ENCODE measurements at regions not wholly inside any gene's neighbourhood (a gene's known extent, or its start where the extent isn't known, plus 50 kb on each side); places are given as distances from the start of the nearest gene placed in this dataset.

DNA sequence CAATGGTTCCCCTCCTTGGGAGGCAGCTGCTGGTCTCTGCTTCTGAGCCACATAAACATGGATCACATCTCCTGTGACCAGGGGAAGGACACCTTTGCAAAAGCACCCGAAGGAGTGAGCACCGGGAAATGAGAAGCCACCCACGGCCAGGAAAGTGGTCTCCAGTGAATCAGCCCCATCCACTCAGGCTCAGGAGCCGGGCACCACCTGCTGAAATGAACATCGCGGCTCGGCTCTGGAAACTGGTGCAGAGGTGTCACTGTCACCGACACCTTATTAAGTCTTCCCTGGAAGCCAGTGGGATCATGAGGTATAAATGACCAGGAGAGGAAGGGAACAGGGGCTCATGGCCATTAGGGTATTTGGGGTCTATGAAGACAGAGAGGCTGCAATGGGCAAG lies 207.2 kb upstream of the C1orf174 start:
- Mint-ChIP-seq H3K27me3 (ENCODE audit: insufficient read depth, unreplicated experiment) (no peaks in the 10 kb centered on the region), H3K4me3 (ENCODE audit: unreplicated experiment) (no peak overlapping the region), H3K9me3 (ENCODE audit: unreplicated experiment) (peaks cover 19% of the 10 kb centered on the region), H3K4me1 (ENCODE audit: insufficient read depth, unreplicated experiment) (no peaks in the 10 kb centered on the region), H3K36me3 (ENCODE audit: insufficient read depth, unreplicated experiment) (no peaks in the 10 kb centered on the region), H3K27ac (ENCODE audit: low read depth, unreplicated experiment) (no peak overlapping the region)
- ChIA-PET CTCF (no interaction called here), POLR2A (interaction anchor here (1.0 kb wide), 1 partner anchor 206 kb away, joined by 3 read pairs; no protein-coding TSS in a partner anchor)
- no peak for TF ChIP-seq CTCF (IDR thresholded peaks at IDR 0.05; ENCODE audit: unreplicated experiment)
- no TSS peak for BruUV-seq (replicated peaks)
- intact Hi-C loops (cut with micrococcal nuclease), result no loop called here
- DNase-seq (ENCODE audit: unreplicated experiment), result no peak

DNA sequence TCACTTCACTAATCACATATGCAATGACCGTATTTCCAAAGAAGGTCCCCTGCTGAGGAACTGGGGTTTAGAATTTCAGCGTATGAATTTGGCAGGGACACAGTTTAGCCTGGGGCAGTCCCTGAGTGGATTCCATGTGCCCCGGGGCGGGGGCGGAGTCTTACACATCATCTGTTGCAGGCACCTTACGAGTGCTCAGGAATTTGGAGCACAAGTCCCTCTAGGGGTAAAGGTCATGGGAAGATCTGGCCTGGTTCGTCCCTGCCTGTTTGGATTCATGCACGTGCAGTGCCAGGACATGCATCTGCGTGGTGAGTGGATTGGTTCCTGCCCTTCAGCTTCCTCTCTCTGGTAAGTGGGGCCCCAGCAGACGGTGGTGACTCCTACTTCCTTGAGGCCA lies 208.3 kb upstream of the C1orf174 start:
- H3K27ac Mint-ChIP-seq (ENCODE audit: low read depth, unreplicated experiment), result no peak overlapping the region

GRCh38 chr1:4108758-4109627 lies 208.9 kb upstream of the C1orf174 start:
- ChIA-PET CTCF (no interaction called here), POLR2A (interaction anchor here (0.6 kb wide), 1 partner anchor 99 kb away, joined by 3 read pairs; no protein-coding TSS in a partner anchor)
- H3K9me3 Mint-ChIP-seq (ENCODE audit: unreplicated experiment), result peaks cover 30% of the 10 kb centered on the region
- DNase-seq (ENCODE audit: unreplicated experiment), result no peak
- intact Hi-C loops (cut with micrococcal nuclease), result no loop called here
- BruUV-seq (replicated peaks), result no TSS peak
- H3K36me3 Mint-ChIP-seq (ENCODE audit: insufficient read depth, unreplicated experiment), result no peaks in the 10 kb centered on the region
- no peaks in the 10 kb centered on the region for H3K27me3 Mint-ChIP-seq (ENCODE audit: insufficient read depth, unreplicated experiment)
- H3K27ac Mint-ChIP-seq (ENCODE audit: low read depth, unreplicated experiment), result no peak overlapping the region
- no peaks in the 10 kb centered on the region for H3K4me1 Mint-ChIP-seq (ENCODE audit: insufficient read depth, unreplicated experiment)
- no peak overlapping the region for H3K4me3 Mint-ChIP-seq (ENCODE audit: unreplicated experiment)
- TF ChIP-seq CTCF (IDR thresholded peaks at IDR 0.05; ENCODE audit: unreplicated experiment), result no peak

More for the DNA sequence above, 208.3 kb upstream of the C1orf174 start:
- no peak for DNase-seq (ENCODE audit: unreplicated experiment)
- H3K27me3 Mint-ChIP-seq (ENCODE audit: insufficient read depth, unreplicated experiment), result no peaks in the 10 kb centered on the region
- intact Hi-C loops (cut with micrococcal nuclease), result no loop called here
- ChIA-PET POLR2A (no interaction called here), CTCF (no interaction called here)
- H3K36me3 Mint-ChIP-seq (ENCODE audit: insufficient read depth, unreplicated experiment), result no peaks in the 10 kb centered on the region
- TF ChIP-seq CTCF (IDR thresholded peaks at IDR 0.05; ENCODE audit: unreplicated experiment), result no peak
- no peaks in the 10 kb centered on the region for H3K4me1 Mint-ChIP-seq (ENCODE audit: insufficient read depth, unreplicated experiment)
- BruUV-seq (replicated peaks), result no TSS peak
- no peak overlapping the region for H3K4me3 Mint-ChIP-seq (ENCODE audit: unreplicated experiment)
- peaks cover 28% of the 10 kb centered on the region for H3K9me3 Mint-ChIP-seq (ENCODE audit: unreplicated experiment)

DNA sequence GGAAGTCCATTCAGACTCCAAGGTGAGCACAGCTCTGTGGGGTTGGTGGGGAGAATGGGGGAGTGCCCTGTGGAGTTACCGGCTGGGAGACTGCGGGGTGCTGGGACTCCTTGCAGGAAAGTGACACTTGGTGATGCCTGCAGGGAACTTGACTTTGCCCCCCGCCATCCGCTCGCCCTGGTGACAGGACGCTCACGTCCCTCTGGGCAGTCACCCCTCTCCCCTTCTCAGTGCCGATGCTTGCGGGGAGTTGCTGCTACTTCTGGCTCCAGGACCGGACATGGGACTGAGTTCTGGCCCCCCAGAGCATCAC lies 209.5 kb upstream of the C1orf174 start:
- Mint-ChIP-seq H3K9me3 (ENCODE audit: unreplicated experiment) (peaks cover 35% of the 10 kb centered on the region), H3K36me3 (ENCODE audit: insufficient read depth, unreplicated experiment) (no peaks in the 10 kb centered on the region), H3K27ac (ENCODE audit: low read depth, unreplicated experiment) (no peak overlapping the region), H3K4me1 (ENCODE audit: insufficient read depth, unreplicated experiment) (no peaks in the 10 kb centered on the region), H3K27me3 (ENCODE audit: insufficient read depth, unreplicated experiment) (no peaks in the 10 kb centered on the region), H3K4me3 (ENCODE audit: unreplicated experiment) (no peak overlapping the region)
- ChIA-PET CTCF (no interaction called here), POLR2A (interaction anchor here (0.6 kb wide), 1 partner anchor 100 kb away, joined by 3 read pairs; no protein-coding TSS in a partner anchor)
- BruUV-seq (replicated peaks), result no TSS peak
- DNase-seq (ENCODE audit: unreplicated experiment), result no peak
- intact Hi-C loops (cut with micrococcal nuclease), result no loop called here
- no peak for TF ChIP-seq CTCF (IDR thresholded peaks at IDR 0.05; ENCODE audit: unreplicated experiment)

Measured in MCF 10A (cell line).